ENCODE measurements at regions not wholly inside any gene's neighbourhood (a gene's known extent, or its start where the extent isn't known, plus 50 kb on each side); places are given as distances from the start of the nearest gene placed in this dataset.

DNA sequence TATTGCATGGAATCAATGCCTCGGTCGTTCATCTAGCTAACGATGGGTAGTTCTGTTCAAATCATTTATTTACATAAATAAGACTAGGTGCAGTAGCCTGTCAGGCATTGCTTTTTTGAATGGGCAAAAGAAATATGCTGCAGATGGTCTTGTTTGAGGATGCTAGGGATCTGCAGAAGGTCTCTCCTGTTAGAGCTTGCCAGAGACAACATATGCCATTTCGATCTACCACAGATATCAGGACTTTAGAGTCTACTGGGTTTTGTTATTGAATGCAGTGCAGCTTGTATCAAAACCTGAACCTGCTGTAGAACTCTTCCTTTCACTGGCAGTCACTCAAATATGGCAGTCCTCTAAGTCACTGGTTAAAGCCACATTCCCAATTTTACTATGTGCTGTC is 381.1 kb upstream of the CDH10 start:
- H3K36me3 Mint-ChIP-seq: no peaks in the 10 kb centered on the region
- Histone ChIP-seq H3K27me3 (replicated peaks in 1 of 2; ENCODE audit: control insufficient read depth in 2 of 2, extremely low read depth in 1 of 2, insufficient read depth in 2 of 2, low read length in 1 of 2) (no peaks in the 10 kb centered on the region), H3K9me3 (no peaks in the 10 kb centered on the region), H3K36me3 (ENCODE audit: control insufficient read depth in 2 of 2, extremely low read depth in 1 of 2, insufficient read depth in 1 of 2, low read length in 1 of 2) (no peaks in the 10 kb centered on the region), H3K4me1 (ENCODE audit: control insufficient read depth in 1 of 2, extremely low read depth in 1 of 2, insufficient read depth in 2 of 2, low read length in 2 of 2) (no peaks in the 10 kb centered on the region), H3K4me3 (ENCODE audit: control insufficient read depth in 1 of 2, extremely low read depth in 1 of 2, low read length in 1 of 2) (no peak overlapping the region), H3K27ac (ENCODE audit: low read length) (no peak overlapping the region)
- no peak overlapping the region for H3K27ac Mint-ChIP-seq
- no peak overlapping the region for H3K4me3 Mint-ChIP-seq
- no CpG with 5 or more reads among the region's 4 CpGs for WGBS (ENCODE audit: insufficient coverage)
- no peaks in the 10 kb centered on the region for H3K4me1 Mint-ChIP-seq
- H3K27me3 Mint-ChIP-seq: no peaks in the 10 kb centered on the region
- ATAC-seq (replicated peaks in 1 of 4): no peak
- ChIA-PET POLR2A (no interaction called here), CTCF (no interaction called here)
- DNase-seq: no peak
- peaks cover 21 to 37% (median 24%) of the 10 kb centered on the region in 3 donors for H3K9me3 Mint-ChIP-seq

DNA sequence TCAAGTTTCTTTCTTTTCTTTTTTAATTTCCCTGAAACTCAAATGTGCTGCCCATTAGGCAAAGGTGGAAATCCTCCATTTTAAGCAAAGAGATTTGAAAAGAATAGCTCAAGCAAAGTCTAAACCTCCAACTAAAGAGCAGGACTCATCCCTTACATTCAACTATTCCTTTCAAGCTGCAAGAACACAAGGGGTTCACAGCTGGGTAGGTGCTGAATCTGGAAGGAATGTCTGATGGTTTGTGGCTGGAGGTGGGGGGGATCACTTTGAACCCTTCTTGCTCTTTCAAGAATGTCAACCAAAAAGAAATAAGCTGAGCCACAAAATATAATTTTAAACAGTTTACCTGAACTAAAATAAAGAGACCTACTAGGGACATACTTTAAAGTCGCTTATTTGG is 375.7 kb upstream of the CDH10 start:
- Mint-ChIP-seq H3K9me3 (peaks cover 8 to 32% (median 17%) of the 10 kb centered on the region in 3 donors), H3K27me3 (no peaks in the 10 kb centered on the region), H3K4me3 (no peak overlapping the region), H3K27ac (no peak overlapping the region), H3K36me3 (no peaks in the 10 kb centered on the region), H3K4me1 (no peaks in the 10 kb centered on the region)
- Histone ChIP-seq H3K4me3 (ENCODE audit: control insufficient read depth in 1 of 2, extremely low read depth in 1 of 2, low read length in 1 of 2) (no peak overlapping the region), H3K9me3 (no peaks in the 10 kb centered on the region), H3K4me1 (ENCODE audit: control insufficient read depth in 1 of 2, extremely low read depth in 1 of 2, insufficient read depth in 2 of 2, low read length in 2 of 2) (no peaks in the 10 kb centered on the region), H3K27ac (ENCODE audit: low read length) (no peak overlapping the region), H3K27me3 (replicated peaks in 1 of 2; ENCODE audit: control insufficient read depth in 2 of 2, extremely low read depth in 1 of 2, insufficient read depth in 2 of 2, low read length in 1 of 2) (no peaks in the 10 kb centered on the region), H3K36me3 (ENCODE audit: control insufficient read depth in 2 of 2, extremely low read depth in 1 of 2, insufficient read depth in 1 of 2, low read length in 1 of 2) (no peaks in the 10 kb centered on the region)
- DNase-seq (no peak), ATAC-seq (replicated peaks in 1 of 4) (no peak)
- CTCF ChIA-PET: no interaction called here
- POLR2A ChIA-PET: no interaction called here
- WGBS (ENCODE audit: insufficient coverage): no CpG with 5 or more reads among the region's 1 CpG

GRCh38 chr5:25009063-25009462 is 364.3 kb upstream of the CDH10 start:
- no peaks in the 10 kb centered on the region for H3K36me3 Mint-ChIP-seq
- H3K27ac ChIP-seq (ENCODE audit: low read length): no peak overlapping the region
- H3K27me3 ChIP-seq (replicated peaks in 1 of 2; ENCODE audit: control insufficient read depth in 2 of 2, extremely low read depth in 1 of 2, insufficient read depth in 2 of 2, low read length in 1 of 2): no peaks in the 10 kb centered on the region
- H3K9me3 Mint-ChIP-seq: peaks cover 16 to 24% (median 19%) of the 10 kb centered on the region in 3 donors
- ChIA-PET CTCF (interaction anchor here in 1 of 2 donors (0.6 kb wide), 1 partner anchor 65 kb away, joined by 3 read pairs; no protein-coding TSS in a partner anchor), POLR2A (no interaction called here)
- no peak overlapping the region for H3K4me3 Mint-ChIP-seq
- 96% methylated on average over 5 of the region's 9 CpGs for WGBS (ENCODE audit: insufficient coverage)
- no peak overlapping the region for H3K4me3 ChIP-seq (ENCODE audit: control insufficient read depth in 1 of 2, extremely low read depth in 1 of 2, low read length in 1 of 2)
- DNase-seq (no peak), ATAC-seq (replicated peaks in 1 of 4) (no peak)
- H3K4me1 Mint-ChIP-seq: no peaks in the 10 kb centered on the region
- H3K4me1 ChIP-seq (ENCODE audit: control insufficient read depth in 1 of 2, extremely low read depth in 1 of 2, insufficient read depth in 2 of 2, low read length in 2 of 2): no peaks in the 10 kb centered on the region
- no peaks in the 10 kb centered on the region for H3K9me3 ChIP-seq
- no peaks in the 10 kb centered on the region for H3K36me3 ChIP-seq (ENCODE audit: control insufficient read depth in 2 of 2, extremely low read depth in 1 of 2, insufficient read depth in 1 of 2, low read length in 1 of 2)
- H3K27me3 Mint-ChIP-seq: no peaks in the 10 kb centered on the region
- no peak overlapping the region for H3K27ac Mint-ChIP-seq

DNA sequence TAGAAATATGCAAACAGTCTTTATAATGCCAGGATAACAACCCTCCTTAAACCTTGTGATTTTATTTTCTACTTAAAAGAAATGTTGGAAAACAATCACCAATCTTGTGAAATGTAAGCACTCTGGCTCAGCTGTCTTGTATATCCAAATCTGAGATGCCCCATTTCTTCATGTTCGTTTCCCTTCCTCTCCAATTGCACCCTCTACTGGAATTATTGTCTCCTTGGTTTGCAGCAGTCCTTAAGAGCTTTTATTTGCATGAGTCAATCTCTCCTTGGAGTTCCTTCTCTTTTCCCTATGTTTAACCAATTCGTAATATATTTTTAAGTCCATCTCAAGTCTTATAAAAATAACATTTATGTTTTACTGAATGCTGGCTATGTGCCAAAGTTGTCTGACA is 362.0 kb upstream of the CDH10 start:
- H3K4me3 Mint-ChIP-seq: no peak overlapping the region
- POLR2A ChIA-PET: no interaction called here
- no peaks in the 10 kb centered on the region for H3K36me3 Mint-ChIP-seq
- Histone ChIP-seq H3K4me3 (ENCODE audit: control insufficient read depth in 1 of 2, extremely low read depth in 1 of 2, low read length in 1 of 2) (no peak overlapping the region), H3K27ac (ENCODE audit: low read length) (no peak overlapping the region), H3K9me3 (no peaks in the 10 kb centered on the region), H3K4me1 (ENCODE audit: control insufficient read depth in 1 of 2, extremely low read depth in 1 of 2, insufficient read depth in 2 of 2, low read length in 2 of 2) (no peaks in the 10 kb centered on the region), H3K36me3 (ENCODE audit: control insufficient read depth in 2 of 2, extremely low read depth in 1 of 2, insufficient read depth in 1 of 2, low read length in 1 of 2) (no peaks in the 10 kb centered on the region), H3K27me3 (replicated peaks in 1 of 2; ENCODE audit: control insufficient read depth in 2 of 2, extremely low read depth in 1 of 2, insufficient read depth in 2 of 2, low read length in 1 of 2) (no peaks in the 10 kb centered on the region)
- 40% methylated on average over 1 of the region's 2 CpGs for WGBS (ENCODE audit: insufficient coverage)
- H3K27ac Mint-ChIP-seq: no peak overlapping the region
- no peaks in the 10 kb centered on the region for H3K27me3 Mint-ChIP-seq
- CTCF ChIA-PET: no interaction called here
- no peak for ATAC-seq (replicated peaks in 1 of 4)
- H3K4me1 Mint-ChIP-seq: no peaks in the 10 kb centered on the region
- no peak for DNase-seq
- peaks cover 15 to 23% (median 20%) of the 10 kb centered on the region in 3 donors for H3K9me3 Mint-ChIP-seq

DNA sequence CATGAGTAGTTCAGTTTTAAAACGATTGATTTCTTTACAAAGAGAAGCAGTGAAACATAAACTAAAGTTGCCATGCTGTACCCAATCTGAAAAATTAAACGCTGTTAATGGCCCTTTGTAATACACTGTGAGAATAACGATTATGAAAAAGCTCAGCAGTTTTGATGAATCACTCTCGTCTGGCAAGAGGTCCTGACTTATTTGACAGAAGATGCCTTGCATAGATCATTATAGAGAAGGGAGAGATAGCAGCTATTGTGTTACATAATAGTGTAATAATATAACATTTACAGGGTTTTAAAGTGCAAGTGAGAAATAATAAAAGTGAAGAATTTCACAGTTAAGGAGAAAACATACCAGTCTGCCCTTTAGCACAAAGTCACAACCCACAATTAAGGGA is 361.5 kb upstream of the CDH10 start:
- Mint-ChIP-seq H3K9me3 (peaks cover 12 to 23% (median 16%) of the 10 kb centered on the region in 3 donors), H3K4me3 (no peak overlapping the region), H3K27me3 (no peaks in the 10 kb centered on the region), H3K36me3 (no peaks in the 10 kb centered on the region), H3K4me1 (no peaks in the 10 kb centered on the region), H3K27ac (no peak overlapping the region)
- Histone ChIP-seq H3K27ac (ENCODE audit: low read length) (no peak overlapping the region), H3K4me3 (ENCODE audit: control insufficient read depth in 1 of 2, extremely low read depth in 1 of 2, low read length in 1 of 2) (no peak overlapping the region), H3K4me1 (ENCODE audit: control insufficient read depth in 1 of 2, extremely low read depth in 1 of 2, insufficient read depth in 2 of 2, low read length in 2 of 2) (no peaks in the 10 kb centered on the region), H3K9me3 (no peaks in the 10 kb centered on the region), H3K27me3 (replicated peaks in 1 of 2; ENCODE audit: control insufficient read depth in 2 of 2, extremely low read depth in 1 of 2, insufficient read depth in 2 of 2, low read length in 1 of 2) (no peaks in the 10 kb centered on the region), H3K36me3 (ENCODE audit: control insufficient read depth in 2 of 2, extremely low read depth in 1 of 2, insufficient read depth in 1 of 2, low read length in 1 of 2) (no peaks in the 10 kb centered on the region)
- ChIA-PET POLR2A (no interaction called here), CTCF (no interaction called here)
- no peak for DNase-seq
- 41% methylated on average over 2 of the region's 4 CpGs for WGBS (ENCODE audit: insufficient coverage)
- ATAC-seq (replicated peaks in 1 of 4): no peak

- WGBS (ENCODE audit: insufficient coverage): no CpG with 5 or more reads among the region's 3 CpGs
- Mint-ChIP-seq H3K4me3 (no peak overlapping the region), H3K27ac (no peak overlapping the region), H3K27me3 (no peaks in the 10 kb centered on the region), H3K4me1 (no peaks in the 10 kb centered on the region), H3K9me3 (peaks cover 6 to 16% (median 14%) of the 10 kb centered on the region in 3 donors), H3K36me3 (no peaks in the 10 kb centered on the region)
- no peaks in the 10 kb centered on the region for H3K36me3 ChIP-seq (ENCODE audit: control insufficient read depth in 2 of 2, extremely low read depth in 1 of 2, insufficient read depth in 1 of 2, low read length in 1 of 2)
- H3K9me3 ChIP-seq: no peaks in the 10 kb centered on the region
- ChIA-PET POLR2A (no interaction called here), CTCF (no interaction called here)
- no peak for DNase-seq
- no peak overlapping the region for H3K27ac ChIP-seq (ENCODE audit: low read length)
- ATAC-seq (replicated peaks in 1 of 4): no peak
- H3K4me1 ChIP-seq (ENCODE audit: control insufficient read depth in 1 of 2, extremely low read depth in 1 of 2, insufficient read depth in 2 of 2, low read length in 2 of 2): no peaks in the 10 kb centered on the region
- no peak overlapping the region for H3K4me3 ChIP-seq (ENCODE audit: control insufficient read depth in 1 of 2, extremely low read depth in 1 of 2, low read length in 1 of 2)
- H3K27me3 ChIP-seq (replicated peaks in 1 of 2; ENCODE audit: control insufficient read depth in 2 of 2, extremely low read depth in 1 of 2, insufficient read depth in 2 of 2, low read length in 1 of 2): no peaks in the 10 kb centered on the region
Measured at GRCh38 chr5:25005431-25005830, 360.7 kb upstream of the CDH10 start.

DNA sequence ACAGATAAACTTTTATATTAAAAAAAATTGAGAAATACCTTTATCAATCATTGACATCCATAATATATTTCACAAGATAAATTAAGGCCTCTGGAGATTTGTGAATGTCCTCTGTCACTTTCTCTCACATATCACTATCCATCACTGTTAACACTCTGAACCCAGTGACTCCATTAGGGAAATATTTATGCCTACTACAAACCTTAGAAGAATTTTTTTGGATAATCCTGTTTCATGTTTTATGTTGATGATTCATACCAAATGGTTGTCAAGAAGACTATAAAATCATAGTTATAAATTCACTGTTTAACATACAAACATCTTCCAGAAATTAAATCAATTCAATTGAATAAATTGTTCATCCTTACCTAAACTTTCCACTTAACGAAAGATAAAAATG is 357.6 kb upstream of the CDH10 start:
- no CpG with 5 or more reads among the region's 1 CpG for WGBS (ENCODE audit: insufficient coverage)
- ChIA-PET POLR2A (no interaction called here), CTCF (no interaction called here)
- H3K4me1 Mint-ChIP-seq: no peaks in the 10 kb centered on the region
- H3K27me3 Mint-ChIP-seq: no peaks in the 10 kb centered on the region
- H3K4me3 ChIP-seq (ENCODE audit: control insufficient read depth in 1 of 2, extremely low read depth in 1 of 2, low read length in 1 of 2): no peak overlapping the region
- no peak for DNase-seq
- H3K36me3 Mint-ChIP-seq: no peaks in the 10 kb centered on the region
- ATAC-seq (replicated peaks in 1 of 4): no peak
- H3K4me1 ChIP-seq (ENCODE audit: control insufficient read depth in 1 of 2, extremely low read depth in 1 of 2, insufficient read depth in 2 of 2, low read length in 2 of 2): no peaks in the 10 kb centered on the region
- no peaks in the 10 kb centered on the region for H3K36me3 ChIP-seq (ENCODE audit: control insufficient read depth in 2 of 2, extremely low read depth in 1 of 2, insufficient read depth in 1 of 2, low read length in 1 of 2)
- no peaks in the 10 kb centered on the region for H3K27me3 ChIP-seq (replicated peaks in 1 of 2; ENCODE audit: control insufficient read depth in 2 of 2, extremely low read depth in 1 of 2, insufficient read depth in 2 of 2, low read length in 1 of 2)
- no peak overlapping the region for H3K27ac ChIP-seq (ENCODE audit: low read length)
- no peaks in the 10 kb centered on the region for H3K9me3 ChIP-seq
- peaks cover 8 to 20% (median 20%) of the 10 kb centered on the region in 3 donors for H3K9me3 Mint-ChIP-seq
- no peak overlapping the region for H3K4me3 Mint-ChIP-seq
- no peak overlapping the region for H3K27ac Mint-ChIP-seq
